LNCAP (cell line): ENCODE measurements at regions not wholly inside any gene's neighbourhood (a gene's known extent, or its start where the extent isn't known, plus 50 kb on each side); places are given as distances from the start of the nearest gene placed in this dataset.

ENCODE experiments used
- TF ChIP-seq, protein P1 (sequence below): fragments of 450-650 bp; IDR thresholded peaks from 2 replicates; pipeline ENCODE4 v1.5.1; 2017; ENCODE audit warnings: mild to moderate bottlenecking

- TF ChIP-seq, protein P1, sequence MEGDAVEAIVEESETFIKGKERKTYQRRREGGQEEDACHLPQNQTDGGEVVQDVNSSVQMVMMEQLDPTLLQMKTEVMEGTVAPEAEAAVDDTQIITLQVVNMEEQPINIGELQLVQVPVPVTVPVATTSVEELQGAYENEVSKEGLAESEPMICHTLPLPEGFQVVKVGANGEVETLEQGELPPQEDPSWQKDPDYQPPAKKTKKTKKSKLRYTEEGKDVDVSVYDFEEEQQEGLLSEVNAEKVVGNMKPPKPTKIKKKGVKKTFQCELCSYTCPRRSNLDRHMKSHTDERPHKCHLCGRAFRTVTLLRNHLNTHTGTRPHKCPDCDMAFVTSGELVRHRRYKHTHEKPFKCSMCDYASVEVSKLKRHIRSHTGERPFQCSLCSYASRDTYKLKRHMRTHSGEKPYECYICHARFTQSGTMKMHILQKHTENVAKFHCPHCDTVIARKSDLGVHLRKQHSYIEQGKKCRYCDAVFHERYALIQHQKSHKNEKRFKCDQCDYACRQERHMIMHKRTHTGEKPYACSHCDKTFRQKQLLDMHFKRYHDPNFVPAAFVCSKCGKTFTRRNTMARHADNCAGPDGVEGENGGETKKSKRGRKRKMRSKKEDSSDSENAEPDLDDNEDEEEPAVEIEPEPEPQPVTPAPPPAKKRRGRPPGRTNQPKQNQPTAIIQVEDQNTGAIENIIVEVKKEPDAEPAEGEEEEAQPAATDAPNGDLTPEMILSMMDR: no peak
These were observed 359.8 kb downstream of the DUSP10 start for GRCh38 chr1:221381910-221382623.

- TF ChIP-seq, protein P1: no peak
These were observed 349.4 kb downstream of the DUSP10 start for GRCh38 chr1:221392453-221392852.

GRCh38 chr1:221394011-221394544, 347.8 kb downstream of the DUSP10 start:
- TF ChIP-seq, protein P1: no peak

- TF ChIP-seq, protein P1: no peak
These were observed 345.4 kb downstream of the DUSP10 start for GRCh38 chr1:221396526-221396925.

GRCh38 chr1:221397141-221397540, 344.7 kb downstream of the DUSP10 start:
- TF ChIP-seq, protein P1: no peak

GRCh38 chr1:221397606-221398005, 344.3 kb downstream of the DUSP10 start:
- TF ChIP-seq, protein P1: no peak

GRCh38 chr1:221405146-221405545, 336.7 kb downstream of the DUSP10 start:
- TF ChIP-seq, protein P1: no peak
